PFSK-1 (cell line): ENCODE measurements at regions not wholly inside any gene's neighbourhood (a gene's known extent, or its start where the extent isn't known, plus 50 kb on each side); places are given as distances from the start of the nearest gene placed in this dataset.

ENCODE experiments used
- POLR2AphosphoS5 ChIP-seq: IDR thresholded peaks from 2 replicates; pipeline ENCODE4 v1.6.1; 2012; ENCODE audit warnings: low read depth, mild to moderate bottlenecking, control low read depth, low read length, moderate library complexity
- SIN3A ChIP-seq: IDR thresholded peaks from 2 replicates; pipeline ENCODE4 v1.6.1; 2012; ENCODE audit warnings: mild to moderate bottlenecking, low read length, moderate library complexity, borderline replicate concordance; ENCODE audit not compliant: insufficient read depth
- TAF1 ChIP-seq: IDR thresholded peaks from 2 replicates; pipeline ENCODE4 v1.6.1; 2012; ENCODE audit warnings: low read length, control low read depth, borderline replicate concordance; ENCODE audit not compliant: insufficient read depth
- TF ChIP-seq, protein P1 (sequence below), 2 experiments: IDR thresholded peaks; 2 replicates each; pipeline versions ENCODE4 v1.6.1 to v1.8.0; 2011 to 2012; ENCODE audit warnings: low read depth in 2 of 2, low read length in 2 of 2, control low read depth in 1 of 2, inconsistent platforms in 1 of 2, mild to moderate bottlenecking in 1 of 2, moderate library complexity in 1 of 2; ENCODE audit not compliant: insufficient read depth in 1 of 2

DNA sequence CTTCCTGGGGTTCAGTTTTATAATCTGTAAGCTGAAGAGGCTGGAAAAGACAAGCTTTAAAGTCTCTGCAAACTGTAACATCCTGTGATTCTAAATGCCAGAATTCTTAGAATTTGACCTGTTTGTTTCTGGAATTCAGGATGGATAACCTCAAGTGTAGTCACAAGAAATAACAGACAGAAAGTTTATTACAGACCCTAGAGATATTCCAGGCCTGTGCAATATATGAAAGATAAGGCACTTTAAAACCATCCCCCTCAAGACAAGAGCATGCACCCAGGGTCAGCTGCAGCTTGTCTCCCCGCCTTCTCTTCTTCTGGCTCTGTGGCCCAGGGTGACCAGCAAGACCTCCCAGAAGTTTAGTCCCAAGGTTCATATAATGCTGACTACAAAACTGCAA lies 298.7 kb upstream of the ACVR2A start:
- TF ChIP-seq POLR2AphosphoS5: no peak
- TF ChIP-seq, protein P1, sequence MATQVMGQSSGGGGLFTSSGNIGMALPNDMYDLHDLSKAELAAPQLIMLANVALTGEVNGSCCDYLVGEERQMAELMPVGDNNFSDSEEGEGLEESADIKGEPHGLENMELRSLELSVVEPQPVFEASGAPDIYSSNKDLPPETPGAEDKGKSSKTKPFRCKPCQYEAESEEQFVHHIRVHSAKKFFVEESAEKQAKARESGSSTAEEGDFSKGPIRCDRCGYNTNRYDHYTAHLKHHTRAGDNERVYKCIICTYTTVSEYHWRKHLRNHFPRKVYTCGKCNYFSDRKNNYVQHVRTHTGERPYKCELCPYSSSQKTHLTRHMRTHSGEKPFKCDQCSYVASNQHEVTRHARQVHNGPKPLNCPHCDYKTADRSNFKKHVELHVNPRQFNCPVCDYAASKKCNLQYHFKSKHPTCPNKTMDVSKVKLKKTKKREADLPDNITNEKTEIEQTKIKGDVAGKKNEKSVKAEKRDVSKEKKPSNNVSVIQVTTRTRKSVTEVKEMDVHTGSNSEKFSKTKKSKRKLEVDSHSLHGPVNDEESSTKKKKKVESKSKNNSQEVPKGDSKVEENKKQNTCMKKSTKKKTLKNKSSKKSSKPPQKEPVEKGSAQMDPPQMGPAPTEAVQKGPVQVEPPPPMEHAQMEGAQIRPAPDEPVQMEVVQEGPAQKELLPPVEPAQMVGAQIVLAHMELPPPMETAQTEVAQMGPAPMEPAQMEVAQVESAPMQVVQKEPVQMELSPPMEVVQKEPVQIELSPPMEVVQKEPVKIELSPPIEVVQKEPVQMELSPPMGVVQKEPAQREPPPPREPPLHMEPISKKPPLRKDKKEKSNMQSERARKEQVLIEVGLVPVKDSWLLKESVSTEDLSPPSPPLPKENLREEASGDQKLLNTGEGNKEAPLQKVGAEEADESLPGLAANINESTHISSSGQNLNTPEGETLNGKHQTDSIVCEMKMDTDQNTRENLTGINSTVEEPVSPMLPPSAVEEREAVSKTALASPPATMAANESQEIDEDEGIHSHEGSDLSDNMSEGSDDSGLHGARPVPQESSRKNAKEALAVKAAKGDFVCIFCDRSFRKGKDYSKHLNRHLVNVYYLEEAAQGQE (IDR thresholded peaks at IDR 0.05; ENCODE audit: insufficient read depth in 1 of 2, low read depth in 2 of 2, low read length in 2 of 2): no peak
- TF ChIP-seq SIN3A: no peak
- no peak for TF ChIP-seq TAF1
